OCI-LY1 (cell line): ENCODE measurements at regions not wholly inside any gene's neighbourhood (a gene's known extent, or its start where the extent isn't known, plus 50 kb on each side); places are given as distances from the start of the nearest gene placed in this dataset.

Experiments used
- CTCF ChIP-seq: fragments of 200-600 bp; sonication (generic), shearing (Covaris generic); IDR thresholded peaks from 2 replicates; pipeline ENCODE4 v1.5.1; 2017; ENCODE audit warnings: mild to moderate bottlenecking, antibody characterized with exemption, low read length, moderate library complexity, mixed read lengths
- EZH2 ChIP-seq: fragments of 200-600 bp; sonication (generic), shearing (Covaris generic); IDR thresholded peaks from 2 replicates; pipeline ENCODE4 v1.8.0; 2017; ENCODE audit warnings: borderline replicate concordance, mixed run types, mild to moderate bottlenecking, antibody characterized with exemption, low read length, moderate library complexity, mixed read lengths

GRCh38 chr12:130066742-130067141, 95.5 kb upstream of the FZD10 start:
- TF ChIP-seq CTCF (no peak), EZH2 (no peak)
